HG03565 (cell line): ENCODE measurements at regions not wholly inside any gene's neighbourhood (a gene's known extent, or its start where the extent isn't known, plus 50 kb on each side); places are given as distances from the start of the nearest gene placed in this dataset.
"Not testable (repeated sequence)": the region's sequence is repeated elsewhere in the genome, so short reads cannot be mapped to it uniquely, and the experiment has no call there.

ENCODE experiments used
- ATAC-seq: cut with Tn5 transposase; IDR thresholded peaks from one replicate; pipeline ENCODE4 v1.9.1; 2021; ENCODE audit warnings: mild to moderate bottlenecking, moderate library complexity; ENCODE audit not compliant: unreplicated experiment

DNA sequence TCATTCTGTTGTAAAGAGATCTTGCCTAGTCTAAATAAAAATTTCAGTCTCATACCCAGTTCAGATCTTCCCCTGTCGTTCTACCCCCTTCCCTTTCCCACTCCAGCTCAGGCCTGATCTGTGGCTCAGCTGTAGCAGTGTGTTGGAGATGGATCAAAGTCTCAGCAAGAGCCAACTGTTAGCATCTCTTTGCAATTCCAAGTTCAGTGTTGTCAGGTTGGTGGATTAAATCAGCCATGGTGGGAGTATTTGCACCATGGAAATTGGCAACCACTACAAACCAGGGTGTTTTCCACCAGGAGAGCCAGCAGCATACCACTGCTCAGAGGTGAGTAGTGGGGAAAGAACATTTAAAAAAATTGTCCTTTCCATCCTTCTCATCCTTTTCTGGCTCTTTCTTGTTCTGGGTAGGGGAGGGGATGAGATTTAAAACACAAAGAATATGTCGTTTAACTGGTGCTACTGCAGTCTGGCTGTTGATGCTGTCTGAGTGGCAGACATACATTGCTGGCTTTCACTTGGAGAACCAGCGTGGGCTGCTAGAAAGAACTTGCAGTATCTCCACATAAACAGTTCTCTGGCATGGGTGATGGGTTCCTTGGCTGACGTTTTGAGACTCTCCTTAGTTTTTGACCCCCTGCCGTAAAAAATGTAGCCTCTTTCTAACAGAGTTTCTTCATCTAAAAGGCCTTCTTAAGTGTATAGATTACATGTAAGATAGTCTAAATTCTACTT, 514.1 kb downstream of the RAB38 start:
- no peak for ATAC-seq

DNA sequence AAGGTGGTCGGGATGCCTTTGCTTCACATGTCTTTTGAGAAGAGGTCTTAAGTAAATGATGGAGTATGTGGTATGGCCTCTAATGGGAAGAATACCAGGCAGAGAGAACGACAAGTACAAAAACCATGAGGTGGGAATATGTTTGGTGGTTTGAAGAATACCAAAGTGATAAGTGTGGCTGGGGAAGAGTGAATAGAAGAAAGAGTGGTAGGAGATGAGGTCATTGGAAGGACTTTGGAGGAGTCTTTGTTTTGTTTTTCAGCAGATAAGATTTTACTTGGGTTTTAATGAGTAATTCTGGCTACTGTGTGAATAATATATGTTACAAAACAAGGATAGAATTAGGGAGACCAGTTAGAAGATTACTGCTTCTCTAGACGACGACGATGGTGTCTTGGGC, 515.4 kb downstream of the RAB38 start:
- ATAC-seq, result no peak

DNA sequence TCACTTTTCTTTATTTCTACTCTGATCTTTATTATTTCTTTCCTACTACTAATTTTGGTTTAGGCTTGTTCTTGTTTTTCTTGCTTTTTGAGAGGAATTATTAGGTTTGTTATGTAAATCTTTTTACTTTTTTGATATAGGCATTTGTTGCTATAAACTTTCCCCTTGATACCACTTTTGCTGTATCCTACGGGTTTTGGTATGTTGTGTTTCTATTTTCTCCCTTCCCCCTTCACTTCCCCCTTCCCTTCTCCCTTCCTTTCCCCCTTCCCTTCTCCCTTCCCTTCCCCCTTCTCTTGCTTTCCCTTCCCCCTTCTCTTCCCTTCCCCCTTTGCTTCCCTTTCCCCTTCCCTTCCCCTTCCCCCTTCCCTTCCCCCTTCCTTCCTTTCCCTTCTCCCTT, 529.6 kb downstream of the RAB38 start:
- ATAC-seq, result no peak

DNA sequence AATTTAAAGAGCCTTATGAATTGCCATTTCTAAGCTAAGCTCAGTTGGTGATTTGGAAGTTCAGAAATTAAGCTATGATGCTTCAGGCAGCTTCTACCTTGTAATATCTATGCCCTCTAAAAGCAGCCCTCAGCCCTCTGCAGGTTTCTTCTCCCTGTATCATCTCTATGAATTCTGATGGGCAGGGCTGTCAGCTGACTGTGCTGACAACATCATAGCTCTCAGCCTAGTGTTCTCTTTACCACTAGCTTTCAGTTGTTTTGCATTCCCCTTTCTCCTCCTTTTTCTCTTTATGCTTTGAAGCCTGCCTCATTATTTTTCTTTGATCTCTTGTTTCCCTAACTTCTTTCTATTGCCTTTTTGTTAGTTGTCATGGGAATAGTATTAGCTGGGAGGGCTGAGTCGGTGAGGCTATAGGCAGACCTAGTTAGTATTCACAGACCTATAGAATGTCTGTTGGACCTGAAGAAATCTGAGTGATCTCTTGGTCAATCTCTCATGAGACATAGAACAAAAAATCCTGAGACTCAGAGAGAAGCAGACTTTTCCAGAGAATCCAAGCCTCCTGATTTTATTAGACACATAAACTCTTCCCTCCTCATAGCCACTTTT, 535.4 kb downstream of the RAB38 start:
- no peak for ATAC-seq

DNA sequence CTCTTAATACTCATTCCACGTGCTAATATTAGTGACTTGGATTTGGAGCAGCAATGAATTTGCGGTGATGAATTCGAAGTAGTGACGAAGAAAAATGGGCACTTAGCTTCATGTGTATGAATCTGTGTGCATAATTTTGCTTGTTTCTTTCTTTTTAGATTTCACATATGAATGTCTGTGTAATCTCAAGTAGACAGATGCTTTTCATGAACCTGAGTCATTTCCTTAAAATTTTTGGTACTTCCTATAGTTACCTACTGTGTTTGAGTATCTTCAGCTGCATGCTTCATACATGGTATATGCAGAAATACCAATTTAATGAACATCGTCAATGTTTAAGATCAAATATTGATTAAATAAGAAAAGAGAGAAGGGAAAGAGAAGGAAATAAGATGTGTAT, 540.2 kb downstream of the RAB38 start:
- no peak for ATAC-seq

DNA sequence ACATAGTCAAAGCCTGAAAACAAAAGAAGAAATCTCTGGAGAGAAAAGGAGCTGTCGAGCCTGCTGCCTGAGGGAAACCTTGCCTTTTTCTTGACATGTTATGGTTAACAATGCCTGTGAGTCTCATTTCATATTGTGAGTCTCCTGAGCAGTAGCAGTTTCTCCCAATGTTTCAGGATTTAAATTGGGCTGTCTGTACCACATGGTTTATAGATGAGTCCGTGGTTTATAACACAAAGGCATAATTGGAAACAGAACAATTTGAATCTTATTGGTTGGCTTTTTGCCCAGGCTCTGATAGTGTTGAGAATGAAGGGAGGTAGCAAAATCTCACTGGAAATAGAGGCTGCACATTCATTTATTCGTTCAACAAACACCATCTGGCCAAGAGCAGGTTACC, 540.9 kb downstream of the RAB38 start:
- ATAC-seq, result no peak

DNA sequence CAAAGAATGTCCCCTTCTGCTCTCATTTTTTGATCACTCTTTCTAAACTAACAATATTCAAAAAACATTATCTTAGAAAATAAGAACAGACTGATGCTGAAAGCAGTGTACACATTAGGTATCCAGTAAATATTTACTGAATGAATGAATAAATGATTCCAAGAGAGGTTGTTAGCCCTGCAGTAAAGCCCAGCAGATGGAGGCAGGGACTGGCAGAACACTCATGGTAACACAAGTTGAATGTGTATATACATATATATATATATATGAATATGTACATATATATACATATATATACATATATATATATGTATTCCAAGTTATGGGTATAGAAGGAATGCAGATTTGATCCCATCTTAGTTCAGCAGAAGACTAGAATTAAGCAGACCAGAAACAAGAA, 546.3 kb downstream of the RAB38 start:
- no peak for ATAC-seq

DNA sequence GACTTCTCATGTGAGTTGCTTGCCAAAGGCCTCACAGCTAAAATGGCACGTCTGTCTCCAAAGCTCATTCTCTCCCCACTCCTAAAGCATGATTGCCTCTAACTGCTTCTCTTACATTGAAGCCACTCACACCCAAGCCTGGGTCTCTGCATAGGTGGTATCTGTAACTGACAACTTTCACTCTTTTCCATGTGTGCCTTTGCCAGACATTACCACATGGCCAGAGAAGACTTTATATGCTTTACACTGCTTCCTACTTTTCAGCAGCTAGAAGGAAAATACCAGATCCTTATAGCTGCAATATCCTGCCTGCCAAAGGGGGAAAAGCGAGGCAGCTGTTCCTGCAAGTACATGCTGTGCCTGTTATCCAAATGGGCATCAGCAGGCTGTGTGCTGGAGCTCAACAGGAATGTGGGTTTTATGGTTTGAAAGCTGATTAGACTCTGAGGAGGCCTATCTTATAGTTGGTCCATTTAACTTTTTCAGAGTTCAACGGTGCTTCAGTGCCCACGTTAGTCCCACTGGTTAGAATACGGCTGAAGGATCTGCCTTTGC, 547.1 kb downstream of the RAB38 start:
- ATAC-seq, result no peak

DNA sequence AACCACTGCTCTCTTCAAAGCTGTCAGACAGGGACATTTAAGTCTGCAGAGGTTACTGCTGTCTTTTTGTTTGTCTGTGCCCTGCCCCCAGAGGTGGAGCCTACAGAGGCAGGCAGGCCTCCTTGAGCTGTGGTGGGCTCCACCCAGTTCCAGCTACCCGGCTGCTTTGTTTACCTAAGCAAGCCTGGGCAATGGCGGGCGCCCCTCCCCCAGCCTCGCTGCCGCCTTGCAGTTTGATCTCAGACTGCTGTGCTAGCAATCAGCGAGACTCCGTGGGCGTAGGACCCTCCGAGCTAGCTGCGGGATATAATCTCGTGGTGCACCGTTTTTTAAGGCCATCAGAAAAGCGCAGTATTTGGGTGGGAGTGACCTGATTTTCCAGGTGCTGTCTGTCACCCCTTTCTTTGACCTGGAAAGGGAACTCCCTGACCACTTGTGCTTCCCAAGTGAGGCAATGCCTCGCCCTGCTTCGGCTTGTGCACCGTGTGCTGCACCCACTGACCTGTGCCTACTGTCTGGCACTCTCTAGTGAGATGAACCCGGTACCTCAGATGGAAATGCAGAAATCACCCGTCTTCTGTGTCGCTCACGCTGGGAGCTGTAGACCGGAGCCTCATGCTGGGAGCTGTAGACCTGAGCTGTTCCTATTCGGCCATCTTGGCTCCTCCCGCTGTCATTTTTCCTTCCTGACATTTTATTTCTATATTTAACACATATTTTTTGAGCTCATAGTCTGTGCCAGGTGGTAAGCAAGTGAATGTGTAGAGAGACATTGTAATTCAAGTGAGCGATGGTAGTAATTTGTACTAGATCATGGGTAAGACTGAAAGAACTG, 551.5 kb downstream of the RAB38 start:
- not testable (repeated sequence) for ATAC-seq

DNA sequence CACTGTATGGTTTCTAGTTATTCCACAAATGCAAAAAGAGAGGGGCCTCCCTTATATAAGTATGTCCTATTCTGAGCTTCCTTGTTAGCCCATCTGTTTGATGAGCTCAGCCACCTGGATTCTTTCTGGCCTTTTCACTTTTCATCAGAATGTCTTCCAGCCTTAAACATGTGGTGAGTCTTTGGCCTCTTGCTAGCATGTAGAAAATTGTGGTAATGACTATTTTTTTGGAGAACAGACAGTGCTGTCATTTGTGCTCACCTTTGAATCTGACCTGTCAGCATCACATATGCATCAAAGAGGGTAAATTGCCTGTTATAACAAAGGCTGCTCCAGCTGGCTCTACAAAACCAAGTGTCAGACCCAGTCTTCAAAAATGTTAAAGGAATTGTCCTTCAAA, 558.7 kb downstream of the RAB38 start:
- ATAC-seq, result no peak

DNA sequence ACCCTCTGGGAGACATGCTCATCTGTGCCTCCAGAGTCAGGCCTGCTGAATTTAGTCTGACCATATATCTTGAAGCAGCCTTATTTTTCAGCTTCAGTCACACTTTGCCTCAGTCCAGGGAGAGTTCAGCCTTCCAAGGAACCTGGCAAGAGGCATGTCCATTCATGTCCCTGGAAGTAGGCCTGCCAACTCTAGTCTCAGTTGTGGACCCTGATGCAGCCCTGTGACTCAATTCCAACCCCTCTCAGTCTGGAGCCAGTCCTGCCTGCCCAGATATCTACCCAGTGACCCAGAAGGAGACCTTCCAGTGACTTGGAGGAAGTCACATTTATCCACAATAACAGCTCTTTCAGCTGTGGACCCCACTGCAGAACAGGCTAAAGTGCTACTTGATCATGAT, 566.6 kb downstream of the TMEM135 start:
- no peak for ATAC-seq

DNA sequence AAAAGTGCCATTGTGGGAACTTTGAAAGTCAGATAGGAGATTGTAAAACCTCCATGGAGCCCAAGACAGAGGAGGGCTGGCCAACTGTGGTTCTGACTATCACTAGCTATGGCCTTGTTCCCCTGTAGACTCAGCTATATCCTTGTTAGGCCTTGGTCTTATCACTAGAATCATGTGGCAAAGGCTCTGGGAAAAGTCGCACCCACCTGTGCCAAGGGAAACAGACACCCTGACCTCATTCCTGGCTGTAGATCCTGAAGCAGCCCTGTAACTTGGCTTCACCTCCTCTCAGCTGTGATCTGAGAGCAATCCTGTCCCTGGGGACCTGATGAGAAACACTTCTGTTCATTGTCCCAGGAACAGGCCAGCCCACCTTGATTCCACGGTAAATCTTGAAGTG, 566.2 kb downstream of the TMEM135 start:
- ATAC-seq, result no peak

DNA sequence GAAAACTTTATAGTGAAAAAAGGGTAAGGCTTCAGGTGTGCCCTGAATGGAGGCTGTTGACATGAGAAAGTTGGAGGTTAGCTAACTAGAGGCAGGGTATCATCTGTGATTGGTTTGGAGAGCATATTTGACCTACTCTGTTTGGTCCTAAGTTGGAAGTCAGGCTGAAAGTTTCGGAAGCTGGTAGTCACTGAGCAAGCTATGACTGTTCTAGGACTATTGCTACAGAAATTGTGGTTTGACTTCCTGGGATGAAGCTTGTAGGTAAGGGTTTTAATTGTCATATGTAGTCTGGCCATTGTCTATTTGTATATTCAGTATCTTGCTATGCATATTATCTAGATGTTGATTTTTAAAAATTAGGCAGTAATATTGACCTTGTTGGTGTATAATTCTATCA, 565.0 kb downstream of the TMEM135 start:
- no peak for ATAC-seq

DNA sequence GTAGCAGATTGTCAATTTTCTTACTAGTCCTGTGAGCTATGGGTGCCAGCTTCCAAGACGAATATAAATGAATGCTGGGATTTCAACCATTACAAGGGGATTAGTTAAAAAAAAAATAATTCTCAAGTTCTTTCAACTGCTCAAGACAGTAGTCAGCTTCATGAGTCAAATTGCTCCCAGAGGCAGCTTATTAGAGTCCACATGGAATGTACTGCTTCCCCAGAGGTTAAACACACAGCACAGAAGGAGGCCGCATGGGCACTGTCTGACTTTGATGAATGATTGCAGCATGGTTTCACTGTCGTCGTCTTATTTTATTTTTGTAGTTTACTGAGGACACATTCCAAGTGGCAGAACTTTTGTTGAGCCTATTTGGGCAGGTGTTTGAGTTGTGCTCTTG, 563.2 kb downstream of the TMEM135 start:
- ATAC-seq, result no peak

DNA sequence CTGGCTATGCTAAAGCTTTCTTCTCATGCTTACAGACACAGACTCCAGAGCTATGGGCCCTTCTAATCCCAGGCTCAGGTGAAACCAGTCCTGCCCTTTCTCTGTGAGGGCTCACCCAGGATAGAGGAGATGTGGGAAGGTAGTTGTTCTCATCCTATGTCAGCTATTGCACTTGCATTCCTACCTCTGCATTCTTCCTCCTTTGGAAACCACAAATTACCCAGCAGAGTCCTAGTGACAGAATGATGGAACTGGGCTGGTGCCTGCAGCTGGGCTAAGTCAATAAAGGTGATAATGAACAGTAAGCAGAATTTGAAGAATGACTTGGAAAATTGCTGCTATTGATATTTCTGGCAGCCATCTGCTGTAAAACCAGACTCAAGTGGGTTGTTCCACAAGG, 560.0 kb downstream of the TMEM135 start:
- ATAC-seq, result no peak

DNA sequence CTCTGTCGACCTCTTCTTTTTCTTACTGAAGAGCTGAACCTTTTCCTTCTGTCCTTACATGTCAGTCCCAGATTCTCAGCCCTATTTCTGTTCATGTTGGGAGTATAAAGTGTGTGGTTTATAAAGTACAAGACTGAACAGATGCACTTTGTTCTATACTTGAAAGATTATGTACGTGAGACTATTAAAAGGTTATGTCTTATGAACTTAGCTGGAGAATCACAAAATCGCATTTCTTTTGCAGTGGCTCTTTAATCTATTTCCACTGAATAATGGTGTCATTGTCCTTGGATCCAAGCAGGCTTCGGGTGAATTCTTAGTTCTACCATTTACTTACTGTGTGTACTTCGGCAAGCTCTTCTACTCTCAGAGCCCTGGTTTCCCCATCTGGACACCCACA, 558.4 kb downstream of the TMEM135 start:
- ATAC-seq, result no peak

DNA sequence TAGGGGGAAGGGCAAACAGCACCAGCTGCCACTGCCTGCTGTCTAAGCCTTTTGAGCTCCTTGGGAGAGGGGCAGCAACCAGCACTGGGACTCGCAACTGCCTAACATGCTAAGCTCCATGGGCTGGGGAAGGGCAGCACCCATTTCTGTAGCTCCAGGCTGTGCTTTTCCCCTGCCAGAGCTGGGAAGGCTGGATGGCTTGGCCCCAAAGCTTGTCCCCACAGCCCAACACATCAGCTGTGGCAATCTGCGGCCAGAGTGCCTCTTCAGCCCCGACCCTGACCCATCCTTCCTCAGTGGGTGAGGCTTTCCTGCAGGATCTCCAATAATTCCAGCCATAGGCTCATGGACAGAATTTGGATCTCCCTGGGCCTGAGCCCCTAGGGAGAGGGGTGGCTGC, 551.3 kb downstream of the TMEM135 start:
- no peak for ATAC-seq

DNA sequence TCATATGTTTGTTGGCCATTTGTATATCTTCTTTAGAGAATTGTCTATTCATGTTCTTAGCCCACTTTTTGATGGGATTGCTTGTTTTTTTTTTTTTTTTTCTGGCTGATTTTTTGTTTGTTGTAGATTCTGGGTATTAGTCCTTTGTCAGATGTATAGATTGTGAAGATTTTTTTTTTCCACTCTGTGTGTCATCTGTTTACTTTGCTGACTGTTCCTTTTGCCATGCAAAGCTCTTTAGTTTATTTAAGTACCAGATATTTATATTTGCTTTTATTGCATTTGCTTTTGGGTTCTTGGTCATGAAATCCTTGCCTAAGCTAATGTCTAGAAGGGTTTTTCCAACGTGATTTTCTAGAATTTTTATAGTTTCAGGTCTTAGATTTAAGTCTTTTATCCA, 547.9 kb downstream of the TMEM135 start:
- not testable (repeated sequence) for ATAC-seq

DNA sequence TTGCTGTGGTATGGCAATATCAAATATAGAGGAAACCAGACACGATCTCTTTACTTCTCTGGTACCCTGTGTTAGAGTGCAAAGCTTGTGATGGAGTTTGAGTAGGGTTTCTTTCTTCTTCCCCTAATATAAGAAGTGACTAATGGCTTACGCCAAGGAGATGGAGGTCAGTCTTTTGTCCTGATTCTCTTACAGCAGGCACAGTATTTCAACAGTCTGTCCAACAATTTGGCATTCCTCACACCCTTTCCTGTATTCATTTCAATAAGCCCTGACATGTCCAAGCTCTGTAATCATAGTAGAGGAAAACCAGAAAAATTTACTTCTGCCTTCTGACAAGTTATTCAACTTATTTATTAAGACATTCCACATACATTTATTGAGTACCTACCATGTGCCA, 546.2 kb downstream of the TMEM135 start:
- ATAC-seq, result no peak

DNA sequence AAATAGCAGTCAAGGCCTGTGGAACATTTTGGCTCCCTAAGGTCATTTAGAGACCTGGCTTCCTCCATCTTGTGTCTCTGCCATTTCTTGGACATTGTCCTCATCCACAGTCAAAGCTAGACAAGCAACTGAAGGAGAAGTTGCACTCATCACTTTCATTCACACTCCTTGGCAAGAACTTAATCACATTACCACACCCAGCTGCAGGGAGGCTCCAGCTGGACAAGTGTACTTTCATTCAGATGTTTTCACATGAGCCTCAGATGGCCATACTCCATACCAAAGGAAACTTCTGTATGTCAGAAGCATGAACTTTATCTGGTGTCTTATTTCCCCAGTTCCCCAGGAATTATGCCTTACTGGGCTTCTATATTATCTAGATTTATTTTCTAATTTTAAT, 537.4 kb downstream of the TMEM135 start:
- no peak for ATAC-seq

DNA sequence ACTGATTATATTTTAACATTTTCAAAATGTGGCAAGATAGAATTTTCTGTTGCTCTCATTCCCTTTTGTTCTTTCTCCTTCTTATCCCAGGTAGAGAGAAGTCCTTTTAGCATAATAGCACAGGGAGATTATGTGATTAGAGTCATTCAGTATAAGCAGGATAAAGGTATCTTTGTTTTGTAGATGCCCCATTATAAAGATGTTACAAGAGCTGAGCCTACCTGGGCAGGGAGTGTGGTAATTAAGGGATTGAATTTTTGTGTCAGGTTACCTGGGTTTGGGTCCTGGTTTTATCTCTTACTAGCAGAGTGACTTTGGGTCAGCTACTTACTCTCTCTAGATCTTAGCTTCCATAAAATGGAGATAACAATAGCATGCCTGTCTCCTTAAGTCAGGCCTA, 536.5 kb downstream of the TMEM135 start:
- ATAC-seq, result no peak

DNA sequence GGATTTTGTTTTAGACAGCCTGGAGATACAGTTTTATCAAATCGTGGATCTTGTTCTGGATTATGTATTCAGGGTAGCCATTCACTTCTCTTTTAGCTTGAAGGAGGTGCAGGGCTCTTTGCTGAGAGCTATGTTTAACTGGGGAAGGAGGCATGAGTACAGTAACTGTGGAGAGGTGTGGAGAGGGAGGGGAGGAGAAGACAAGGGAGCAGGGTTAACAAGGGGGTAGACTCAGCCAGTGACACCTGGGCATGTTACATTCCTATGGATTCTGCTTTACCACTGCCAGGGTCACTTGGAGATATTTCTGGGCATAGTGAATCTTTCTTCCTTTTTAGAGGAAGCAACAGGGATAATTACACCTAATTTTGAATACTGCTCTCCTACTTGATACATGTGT, 536.0 kb downstream of the TMEM135 start:
- no peak for ATAC-seq
